DND-41 (cell line): ENCODE measurements at regions not wholly inside any gene's neighbourhood (a gene's known extent, or its start where the extent isn't known, plus 50 kb on each side); places are given as distances from the start of the nearest gene placed in this dataset.

Experiments
- ATAC-seq: fragments of 200-7000 bp; cut with Tn5 transposase; 3 replicates; pipeline ENCODE4 v1.9.1; 2021; ENCODE audit warnings: low read depth; ENCODE audit not compliant: insufficient read depth
- DNase-seq: peaks from one replicate; pipeline ENCODE4 v3.0.0-alpha.2; 2020
- H2AFZ ChIP-seq: 2 replicates; pipeline ENCODE4 v1.6.0; 2012; ENCODE audit warnings: low read depth, low read length
- H3K27ac ChIP-seq: 2 replicates; pipeline ENCODE4 v1.5.1; 2012; ENCODE audit warnings: low read length, inconsistent platforms
- H3K27me3 ChIP-seq: fragments of 200-600 bp; sonication (generic); 2 replicates; pipeline ENCODE4 v1.6.0; 2012; ENCODE audit warnings: low read length, mild to moderate bottlenecking, inconsistent platforms; ENCODE audit not compliant: insufficient read depth, poor library complexity
- H3K36me3 ChIP-seq: 2 replicates; pipeline ENCODE4 v1.5.1; 2012; ENCODE audit warnings: low read length, inconsistent platforms; ENCODE audit not compliant: insufficient read depth
- H3K4me1 ChIP-seq: 2 replicates; pipeline ENCODE4 v1.5.1; 2012; ENCODE audit warnings: mild to moderate bottlenecking, low read length; ENCODE audit not compliant: insufficient read depth
- H3K4me2 ChIP-seq: 2 replicates; pipeline ENCODE4 v1.6.0; 2012; ENCODE audit warnings: mild to moderate bottlenecking, moderate library complexity, low read length, inconsistent platforms; ENCODE audit not compliant: insufficient read depth
- H3K4me3 ChIP-seq, 2 experiments: fragments of 200-600 bp in 1 of 2; shearing (Covaris generic) in 1 of 2; 2 replicates each; pipeline ENCODE4 v1.5.1; 2012 to 2016; ENCODE audit warnings: inconsistent platforms in 2 of 2, low read length in 2 of 2, mild to moderate bottlenecking in 2 of 2, low read depth in 1 of 2, moderate library complexity in 1 of 2
- H3K79me2 ChIP-seq: 2 replicates; pipeline ENCODE4 v1.6.0; 2012; ENCODE audit warnings: low read length, inconsistent platforms; ENCODE audit not compliant: insufficient read depth
- H3K9ac ChIP-seq: 2 replicates; pipeline ENCODE4 v1.6.0; 2012; ENCODE audit warnings: low read depth, mild to moderate bottlenecking, inconsistent platforms, low read length, moderate library complexity
- H3K9me3 ChIP-seq: 2 replicates; pipeline ENCODE4 v1.5.1; 2012; ENCODE audit warnings: low read length, moderate library complexity, mild to moderate bottlenecking, inconsistent platforms; ENCODE audit not compliant: insufficient read depth, severe bottlenecking
- H4K20me1 ChIP-seq: 2 replicates; pipeline ENCODE4 v1.6.0; 2012; ENCODE audit warnings: low read length; ENCODE audit not compliant: insufficient read depth
- EZH2 ChIP-seq: IDR thresholded peaks from 3 replicates; pipeline ENCODE4 v1.6.1; 2012; ENCODE audit warnings: borderline replicate concordance, low read depth, mild to moderate bottlenecking, moderate library complexity, low read length, inconsistent platforms; ENCODE audit not compliant: severe bottlenecking
- TF ChIP-seq, protein P1 (sequence below): IDR thresholded peaks from 2 replicates; pipeline ENCODE4 v1.5.1; 2012; ENCODE audit warnings: borderline replicate concordance, low read length, moderate library complexity, mild to moderate bottlenecking; ENCODE audit not compliant: poor library complexity, severe bottlenecking; ENCODE audit errors: extremely low read depth

DNA sequence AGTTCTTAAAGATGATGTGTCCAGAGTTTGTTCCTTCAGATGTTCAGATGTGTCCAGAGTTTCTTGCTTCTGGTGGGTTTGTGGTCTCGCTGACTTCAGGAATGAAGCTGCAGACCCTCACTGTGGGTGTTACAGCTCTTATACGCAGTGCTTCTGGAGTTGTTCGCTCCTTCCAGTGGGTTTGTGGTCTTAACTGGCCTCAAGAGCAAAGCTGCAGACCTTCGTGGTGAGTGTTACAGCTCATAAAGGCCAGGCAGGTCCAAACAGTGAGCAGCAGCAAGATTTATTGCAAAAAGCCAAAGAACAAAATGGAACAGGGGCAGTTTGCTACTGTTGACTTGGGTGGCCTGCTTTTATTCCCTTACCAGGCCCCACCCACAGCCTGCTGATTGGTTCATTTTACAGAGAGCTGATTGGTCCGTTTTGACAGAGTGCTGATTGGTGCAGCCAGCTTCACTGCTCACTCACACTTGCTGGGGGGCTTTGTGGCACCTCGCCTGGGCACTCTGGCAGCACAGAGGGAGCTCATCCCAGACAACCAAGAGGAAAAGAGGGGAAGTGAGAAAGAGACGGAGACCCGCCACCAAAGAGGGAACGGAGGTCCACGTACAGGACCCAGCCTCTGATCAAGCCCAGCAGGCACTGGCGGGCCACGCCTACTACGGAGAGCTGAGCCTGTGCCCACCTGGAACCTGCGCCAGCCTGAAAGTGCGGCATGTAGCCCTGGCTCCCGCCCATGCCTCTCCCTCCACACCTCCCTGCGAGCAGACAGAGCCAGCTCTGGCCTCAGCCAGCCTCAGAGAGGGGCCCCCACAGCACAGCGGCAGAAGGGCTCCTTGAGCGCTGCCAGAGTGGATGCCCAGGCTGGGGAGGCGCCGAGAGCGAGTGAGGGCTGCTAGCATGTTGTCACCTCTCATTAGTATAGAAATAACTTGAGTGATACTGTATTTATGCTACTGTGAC, 55.8 kb upstream of the SEMA3C start:
- H3K4me1 ChIP-seq: no peaks in the 10 kb centered on the region
- TF ChIP-seq, protein P1, sequence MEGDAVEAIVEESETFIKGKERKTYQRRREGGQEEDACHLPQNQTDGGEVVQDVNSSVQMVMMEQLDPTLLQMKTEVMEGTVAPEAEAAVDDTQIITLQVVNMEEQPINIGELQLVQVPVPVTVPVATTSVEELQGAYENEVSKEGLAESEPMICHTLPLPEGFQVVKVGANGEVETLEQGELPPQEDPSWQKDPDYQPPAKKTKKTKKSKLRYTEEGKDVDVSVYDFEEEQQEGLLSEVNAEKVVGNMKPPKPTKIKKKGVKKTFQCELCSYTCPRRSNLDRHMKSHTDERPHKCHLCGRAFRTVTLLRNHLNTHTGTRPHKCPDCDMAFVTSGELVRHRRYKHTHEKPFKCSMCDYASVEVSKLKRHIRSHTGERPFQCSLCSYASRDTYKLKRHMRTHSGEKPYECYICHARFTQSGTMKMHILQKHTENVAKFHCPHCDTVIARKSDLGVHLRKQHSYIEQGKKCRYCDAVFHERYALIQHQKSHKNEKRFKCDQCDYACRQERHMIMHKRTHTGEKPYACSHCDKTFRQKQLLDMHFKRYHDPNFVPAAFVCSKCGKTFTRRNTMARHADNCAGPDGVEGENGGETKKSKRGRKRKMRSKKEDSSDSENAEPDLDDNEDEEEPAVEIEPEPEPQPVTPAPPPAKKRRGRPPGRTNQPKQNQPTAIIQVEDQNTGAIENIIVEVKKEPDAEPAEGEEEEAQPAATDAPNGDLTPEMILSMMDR: no peak
- no peak for TF ChIP-seq EZH2
- H2AFZ ChIP-seq: no peak overlapping the region; the same call in 1 of the 2 replicates
- H3K27ac ChIP-seq: no peak overlapping the region
- no peak overlapping the region for H3K4me3 ChIP-seq
- H3K36me3 ChIP-seq: no peaks in the 10 kb centered on the region
- H3K79me2 ChIP-seq: no peaks in the 10 kb centered on the region
- no peaks in the 10 kb centered on the region for H3K9me3 ChIP-seq
- ATAC-seq: no peak
- no peak for DNase-seq
- H3K9ac ChIP-seq: no peak overlapping the region
- H3K27me3 ChIP-seq: no peaks in the 10 kb centered on the region
- no peak overlapping the region for H3K4me2 ChIP-seq
- H4K20me1 ChIP-seq: no peaks in the 10 kb centered on the region

- H4K20me1 ChIP-seq: no peaks in the 10 kb centered on the region
- DNase-seq (no peak), ATAC-seq (no peak)
- no peaks in the 10 kb centered on the region for H3K4me1 ChIP-seq
- H2AFZ ChIP-seq: no peak overlapping the region
- no peak overlapping the region for H3K4me2 ChIP-seq
- no peaks in the 10 kb centered on the region for H3K79me2 ChIP-seq
- no peaks in the 10 kb centered on the region for H3K27me3 ChIP-seq
- H3K9ac ChIP-seq: no peak overlapping the region
- H3K4me3 ChIP-seq: no peak overlapping the region
- no peak overlapping the region for H3K27ac ChIP-seq
- no peak for TF ChIP-seq EZH2
- TF ChIP-seq, protein P1: no peak
- H3K9me3 ChIP-seq: no peaks in the 10 kb centered on the region
- no peaks in the 10 kb centered on the region for H3K36me3 ChIP-seq
These were observed 52.4 kb upstream of the SEMA3C start for GRCh38 chr7:80971225-80971624.
